ENCODE measurements at regions not wholly inside any gene's neighbourhood (a gene's known extent, or its start where the extent isn't known, plus 50 kb on each side); places are given as distances from the start of the nearest gene placed in this dataset.

DNA sequence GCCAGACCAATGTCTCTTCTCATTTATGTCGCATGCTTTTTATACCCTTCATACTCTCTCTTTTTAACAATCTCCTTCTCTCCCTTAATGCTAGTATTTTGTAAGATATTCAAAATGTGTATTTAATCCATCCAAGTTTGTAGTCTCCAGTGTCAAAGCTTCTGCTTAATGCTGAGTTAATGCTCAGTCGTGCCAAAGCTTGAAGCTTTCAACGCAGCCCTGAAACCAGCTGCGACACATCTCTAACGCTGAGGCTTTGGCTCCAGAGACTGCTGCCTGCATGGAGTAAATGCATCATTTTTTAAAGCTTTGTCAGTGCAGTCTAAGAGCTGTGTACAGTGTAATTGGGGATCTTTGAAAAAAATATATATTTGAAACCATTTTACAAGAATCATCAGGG, 2108.8 kb upstream of the PIK3C3 start:
- DNase-seq (ENCODE audit: low read depth) = peak; percentile 45
- H3K4me3 ChIP-seq (ENCODE audit: low read depth, low read length) = no peak overlapping the region
- TF ChIP-seq, protein P1, sequence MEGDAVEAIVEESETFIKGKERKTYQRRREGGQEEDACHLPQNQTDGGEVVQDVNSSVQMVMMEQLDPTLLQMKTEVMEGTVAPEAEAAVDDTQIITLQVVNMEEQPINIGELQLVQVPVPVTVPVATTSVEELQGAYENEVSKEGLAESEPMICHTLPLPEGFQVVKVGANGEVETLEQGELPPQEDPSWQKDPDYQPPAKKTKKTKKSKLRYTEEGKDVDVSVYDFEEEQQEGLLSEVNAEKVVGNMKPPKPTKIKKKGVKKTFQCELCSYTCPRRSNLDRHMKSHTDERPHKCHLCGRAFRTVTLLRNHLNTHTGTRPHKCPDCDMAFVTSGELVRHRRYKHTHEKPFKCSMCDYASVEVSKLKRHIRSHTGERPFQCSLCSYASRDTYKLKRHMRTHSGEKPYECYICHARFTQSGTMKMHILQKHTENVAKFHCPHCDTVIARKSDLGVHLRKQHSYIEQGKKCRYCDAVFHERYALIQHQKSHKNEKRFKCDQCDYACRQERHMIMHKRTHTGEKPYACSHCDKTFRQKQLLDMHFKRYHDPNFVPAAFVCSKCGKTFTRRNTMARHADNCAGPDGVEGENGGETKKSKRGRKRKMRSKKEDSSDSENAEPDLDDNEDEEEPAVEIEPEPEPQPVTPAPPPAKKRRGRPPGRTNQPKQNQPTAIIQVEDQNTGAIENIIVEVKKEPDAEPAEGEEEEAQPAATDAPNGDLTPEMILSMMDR (conservative IDR thresholded peaks at IDR 0.05; ENCODE audit: low read depth, low read length) = no peak

DNA sequence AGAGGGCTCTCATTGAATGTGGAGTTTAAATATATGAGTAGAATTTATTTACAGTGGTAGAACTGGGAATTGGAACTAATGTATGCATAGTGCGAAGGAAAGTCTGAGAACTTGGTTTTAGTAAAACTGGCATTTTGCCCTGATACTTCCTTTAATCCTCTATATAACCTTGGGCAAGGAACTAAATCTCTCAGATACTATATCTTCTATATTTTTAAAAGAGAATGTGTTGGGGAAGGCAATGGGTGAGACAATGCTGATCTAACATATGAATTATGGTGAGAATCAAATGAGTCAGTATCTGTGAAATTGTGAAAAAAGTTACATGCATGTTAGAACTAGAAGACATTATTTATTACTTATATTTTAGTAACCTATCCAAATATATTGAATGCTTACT, 2109.4 kb upstream of the PIK3C3 start:
- no peak for DNase-seq (ENCODE audit: low read depth)
- TF ChIP-seq, protein P1 (conservative IDR thresholded peaks at IDR 0.05; ENCODE audit: low read depth, low read length) = no peak
- no peak overlapping the region for H3K4me3 ChIP-seq (ENCODE audit: low read depth, low read length)

DNA sequence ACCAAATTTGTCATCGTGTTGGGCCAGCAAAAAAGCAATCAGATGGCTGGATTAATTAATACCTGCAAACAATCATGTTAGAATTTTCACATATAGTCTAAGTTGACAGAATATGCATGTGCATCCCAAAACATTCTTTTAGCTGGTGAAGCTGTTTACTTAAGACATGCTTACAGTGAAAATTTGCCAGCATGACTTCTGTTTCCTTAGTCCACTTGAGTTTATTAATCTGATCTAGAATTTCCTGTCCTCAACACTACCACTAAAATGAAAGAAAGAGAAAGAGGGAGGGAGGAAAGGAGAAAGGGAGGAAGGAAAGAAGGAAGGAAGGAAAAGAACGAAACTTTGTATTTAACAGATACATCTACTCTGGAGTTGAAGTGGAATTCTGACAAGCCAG, 2109.9 kb upstream of the PIK3C3 start:
- H3K4me3 ChIP-seq (ENCODE audit: low read depth, low read length) = no peak overlapping the region
- TF ChIP-seq, protein P1 (conservative IDR thresholded peaks at IDR 0.05; ENCODE audit: low read depth, low read length) = no peak
- DNase-seq (ENCODE audit: low read depth) = peak; percentile 61

DNA sequence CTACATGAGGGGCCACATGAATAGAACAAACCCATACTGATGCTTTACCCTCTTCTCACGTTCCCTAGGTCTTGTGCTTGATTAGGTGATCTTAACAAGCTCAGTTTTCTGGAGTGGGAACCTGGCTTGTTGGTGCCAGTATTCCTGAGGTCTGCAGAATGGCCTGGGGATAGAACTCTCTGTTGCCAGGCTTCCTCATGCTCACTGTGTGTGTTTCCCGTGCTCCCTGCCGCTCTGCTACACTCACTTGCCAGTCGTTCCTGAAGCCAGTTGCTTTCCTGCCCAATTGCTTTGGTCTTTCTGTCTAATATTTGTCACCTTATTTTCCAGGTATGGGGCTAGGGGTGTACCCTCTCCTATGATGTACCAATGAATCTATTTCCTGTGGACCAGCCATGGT, 2111.5 kb upstream of the PIK3C3 start:
- H3K4me3 ChIP-seq (ENCODE audit: low read depth, low read length) = no peak overlapping the region
- TF ChIP-seq, protein P1 (conservative IDR thresholded peaks at IDR 0.05; ENCODE audit: low read depth, low read length) = no peak
- DNase-seq (ENCODE audit: low read depth) = no peak

DNA sequence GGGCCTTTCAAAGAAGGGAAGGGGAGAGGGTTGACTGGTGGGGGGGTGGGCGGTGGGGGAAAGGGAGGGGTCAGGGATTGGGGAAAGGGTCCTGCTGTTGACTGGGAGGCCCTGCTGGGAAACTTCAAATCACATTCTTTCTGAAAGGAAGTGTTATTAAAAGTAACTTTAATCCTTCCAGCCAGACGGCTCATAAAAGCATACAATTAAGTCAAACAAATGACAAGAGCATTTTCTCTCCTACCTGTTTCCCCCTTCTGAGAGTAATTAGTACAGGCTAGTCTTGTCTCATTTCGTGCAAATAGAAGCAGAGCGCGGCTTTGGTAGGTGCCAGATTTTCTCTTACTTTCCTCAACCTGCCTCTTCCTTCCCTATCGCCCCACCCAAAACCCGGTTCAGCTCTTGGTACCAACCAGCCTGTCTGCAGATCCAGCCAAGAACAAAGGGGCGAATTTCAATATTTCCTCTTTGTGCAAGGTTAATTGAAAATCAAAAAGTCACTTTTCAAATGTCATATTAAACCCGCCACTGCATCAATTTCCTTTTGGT, 2112.6 kb upstream of the PIK3C3 start:
- H3K4me3 ChIP-seq (ENCODE audit: low read depth, low read length) = no peak overlapping the region
- DNase-seq (ENCODE audit: low read depth) = peak; percentile 6
- TF ChIP-seq, protein P1 (conservative IDR thresholded peaks at IDR 0.05; ENCODE audit: low read depth, low read length) = no peak

DNA sequence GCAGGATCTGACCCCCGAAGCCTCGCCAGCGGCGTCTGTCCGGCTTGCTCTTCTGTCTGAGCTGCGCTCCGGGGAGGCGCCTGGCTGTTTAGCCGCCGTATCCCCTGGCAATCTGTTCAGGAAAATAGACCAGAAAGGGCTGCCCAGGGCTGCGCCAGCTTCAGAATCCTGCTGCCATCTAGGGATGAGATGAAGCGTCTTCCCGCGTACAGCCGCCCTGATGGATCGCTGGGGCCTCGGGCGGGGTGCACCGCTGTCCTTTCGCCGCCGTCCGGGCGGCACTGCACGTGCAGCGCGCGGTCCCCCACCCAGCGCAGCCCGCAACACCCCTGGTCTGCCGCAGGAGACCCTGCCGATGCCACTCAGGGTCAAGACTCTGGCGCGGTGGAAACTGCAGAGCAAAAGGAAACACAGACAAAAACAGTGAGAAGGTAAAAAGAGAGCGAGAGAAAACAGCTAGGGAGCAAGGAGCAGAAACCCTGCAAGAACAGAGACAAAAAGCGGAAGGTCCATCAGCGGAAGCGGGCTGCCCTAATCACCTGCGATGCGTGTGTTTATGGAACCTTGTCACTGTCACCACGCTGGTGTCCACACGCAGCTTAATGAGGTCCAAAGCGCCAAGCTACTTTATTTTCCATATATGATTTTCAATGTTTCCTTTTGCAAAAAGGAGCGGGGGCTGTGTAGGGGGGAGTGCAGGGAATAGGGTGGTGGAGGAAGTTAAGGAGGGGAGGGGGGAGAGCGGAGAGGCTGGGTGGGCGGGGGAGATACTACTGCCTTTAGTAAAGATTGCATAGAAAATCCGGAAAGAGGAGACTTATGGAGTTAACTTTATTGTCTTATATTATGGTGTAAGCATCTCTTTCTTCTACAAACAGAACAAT, 2113.3 kb upstream of the PIK3C3 start:
- DNase-seq (ENCODE audit: low read depth) = peak; percentile 92
- peak overlapping the region; percentile 73 for H3K4me3 ChIP-seq (ENCODE audit: low read depth, low read length)

More for the DNA sequence above, 2113.3 kb upstream of the PIK3C3 start:
- TF ChIP-seq, protein P1 (conservative IDR thresholded peaks at IDR 0.05; ENCODE audit: low read depth, low read length) = peak; percentile 69
